HG03565 (cell line): ENCODE measurements at regions not wholly inside any gene's neighbourhood (a gene's known extent, or its start where the extent isn't known, plus 50 kb on each side); places are given as distances from the start of the nearest gene placed in this dataset.
"Not testable (repeated sequence)": the region's sequence is repeated elsewhere in the genome, so short reads cannot be mapped to it uniquely, and the experiment has no call there.

Experiments
- ATAC-seq: cut with Tn5 transposase; IDR thresholded peaks from one replicate; pipeline ENCODE4 v1.9.1; 2021; ENCODE audit warnings: mild to moderate bottlenecking, moderate library complexity; ENCODE audit not compliant: unreplicated experiment

- ATAC-seq = no peak
These were observed 55.1 kb downstream of the SOX9 start for GRCh38 chr17:72175787-72176515.

DNA sequence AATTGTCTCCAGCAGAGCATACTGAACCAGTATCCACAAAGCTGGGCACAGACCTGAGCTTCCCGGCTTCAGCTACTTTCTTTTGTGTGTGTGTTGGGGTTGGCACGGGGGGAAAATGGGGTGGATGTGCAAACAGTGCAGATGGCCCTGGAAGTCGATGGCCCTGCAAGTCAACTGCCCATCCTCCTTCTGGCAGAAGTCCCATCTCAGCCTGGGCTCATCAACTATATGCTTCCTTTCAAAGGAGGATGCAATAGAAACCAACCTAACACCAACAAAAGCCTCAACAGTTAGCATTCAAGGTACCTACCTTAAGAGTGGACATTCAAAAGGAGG is 55.7 kb downstream of the SOX9 start:
- ATAC-seq = no peak

DNA sequence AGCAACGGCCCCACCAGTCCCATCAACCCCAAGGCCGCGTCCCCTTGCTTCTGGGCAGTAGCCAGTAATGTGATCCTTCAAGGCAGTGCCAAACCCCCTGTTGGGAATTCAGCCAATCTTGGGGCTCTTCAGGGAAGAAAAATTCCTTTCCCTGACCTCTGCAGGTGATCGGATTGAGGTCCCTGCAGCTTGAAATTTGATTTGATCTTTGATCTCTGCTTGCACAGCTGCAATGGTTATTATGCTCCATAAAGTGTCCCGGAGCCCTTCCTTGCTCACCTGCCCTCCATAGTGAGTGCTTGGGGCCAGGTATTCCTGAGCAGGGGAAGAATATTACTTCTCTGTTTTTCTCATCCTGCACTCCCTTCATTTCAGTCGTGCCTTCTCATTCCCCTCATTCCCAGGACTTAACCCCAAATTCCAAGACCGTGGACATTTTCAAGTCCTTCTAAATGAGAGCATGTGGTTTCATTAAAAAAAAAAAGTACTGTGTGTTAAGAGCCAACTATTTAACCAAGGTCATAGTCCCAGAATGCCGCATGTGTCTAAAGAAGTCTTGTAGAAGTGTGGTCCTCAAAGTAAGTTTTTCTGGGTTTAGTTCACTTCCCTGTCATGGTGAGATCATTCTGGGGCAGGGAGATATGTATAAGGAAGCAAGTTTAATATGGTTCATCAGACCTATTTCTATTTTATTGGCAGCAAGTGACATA is 56.3 kb downstream of the SOX9 start:
- ATAC-seq = no peak

GRCh38 chr17:72177738-72178137 is 56.9 kb downstream of the SOX9 start:
- ATAC-seq = no peak

- ATAC-seq = no peak
These were observed 61.6 kb downstream of the SOX9 start for GRCh38 chr17:72182371-72182873.

- no peak for ATAC-seq
These were observed 62.4 kb downstream of the SOX9 start for GRCh38 chr17:72183194-72183685.

DNA sequence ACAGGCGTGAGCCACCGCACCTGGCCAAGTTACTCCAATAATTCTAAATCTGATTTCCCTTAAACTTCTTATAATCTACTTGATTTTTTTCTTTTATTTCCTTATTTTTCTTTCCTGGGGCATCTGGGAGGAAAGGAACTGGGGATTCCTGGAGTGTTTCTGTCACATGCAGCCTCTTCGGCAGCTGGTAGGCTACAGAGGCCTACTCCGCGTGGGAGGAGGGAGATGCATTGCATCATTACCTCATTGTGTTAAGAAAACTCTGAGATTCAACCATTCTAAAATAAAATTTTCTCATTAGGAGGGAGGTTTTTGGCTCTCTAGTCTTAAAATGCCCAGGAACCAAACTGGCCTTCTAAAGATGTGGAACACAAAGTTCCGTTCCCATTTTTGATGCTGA is 64.0 kb downstream of the SOX9 start:
- no peak for ATAC-seq

- no peak for ATAC-seq
These were observed 64.7 kb downstream of the SOX9 start for GRCh38 chr17:72185564-72185963.

DNA sequence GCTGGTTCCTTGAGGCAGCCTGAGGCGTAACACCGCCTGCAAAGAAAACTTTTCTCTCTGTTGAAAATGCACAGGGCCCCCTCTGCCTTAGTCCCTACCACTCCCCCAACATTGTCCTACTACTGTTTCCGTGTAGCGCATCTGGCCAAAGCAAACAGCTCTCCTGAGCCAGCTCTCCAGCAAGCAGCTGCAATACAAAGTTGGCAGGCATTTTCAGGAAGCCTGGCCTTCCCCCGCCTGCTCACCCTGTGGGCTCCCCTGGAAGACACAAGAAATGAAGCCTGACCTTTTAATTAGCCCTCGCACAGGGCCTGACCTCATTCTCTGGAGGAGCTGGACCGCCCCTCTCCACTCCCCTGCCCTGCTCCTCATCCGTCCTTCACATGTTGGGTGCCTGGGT is 66.7 kb downstream of the SOX9 start:
- ATAC-seq = no peak

GRCh38 chr17:72188801-72189200 is 68.0 kb downstream of the SOX9 start:
- no peak for ATAC-seq

DNA sequence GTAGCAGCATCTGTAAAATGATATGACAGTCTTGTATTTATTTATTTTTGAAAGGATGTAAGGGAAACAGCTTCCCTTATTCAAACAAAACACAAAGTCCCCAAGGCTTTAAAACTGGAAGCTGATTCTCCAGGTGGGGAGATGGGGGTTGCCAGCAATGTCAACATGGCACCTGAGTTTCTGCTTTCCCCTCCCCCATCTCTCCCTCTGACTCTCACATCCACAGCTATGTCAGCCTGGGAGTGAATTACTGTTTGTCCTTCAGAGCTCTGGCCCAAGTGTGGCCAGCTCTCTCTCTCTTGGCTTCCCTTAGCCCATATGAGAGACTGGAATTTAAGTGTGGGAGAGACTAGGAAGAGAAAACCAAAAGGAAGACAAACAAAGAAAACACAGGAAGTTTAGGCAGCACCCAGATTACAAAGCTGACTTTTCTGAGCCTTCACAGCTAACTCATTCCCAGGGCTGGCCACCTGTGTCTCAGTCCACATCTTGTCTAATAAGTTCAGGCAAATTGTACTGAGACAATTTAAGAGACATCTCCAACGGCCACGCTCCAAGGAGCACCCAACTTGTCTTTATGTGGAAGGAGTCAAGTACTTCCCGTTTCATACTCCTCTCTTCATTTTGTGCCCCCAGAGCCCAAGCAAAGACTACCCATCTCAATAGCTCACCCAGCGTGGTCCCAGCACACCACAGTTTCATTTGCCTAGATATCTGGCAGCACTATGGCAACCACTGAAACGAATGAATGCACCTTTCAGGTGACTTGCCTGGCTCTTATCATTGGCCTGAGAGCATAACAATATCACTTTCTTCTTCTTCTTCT is 69.2 kb downstream of the SOX9 start:
- ATAC-seq = no peak

DNA sequence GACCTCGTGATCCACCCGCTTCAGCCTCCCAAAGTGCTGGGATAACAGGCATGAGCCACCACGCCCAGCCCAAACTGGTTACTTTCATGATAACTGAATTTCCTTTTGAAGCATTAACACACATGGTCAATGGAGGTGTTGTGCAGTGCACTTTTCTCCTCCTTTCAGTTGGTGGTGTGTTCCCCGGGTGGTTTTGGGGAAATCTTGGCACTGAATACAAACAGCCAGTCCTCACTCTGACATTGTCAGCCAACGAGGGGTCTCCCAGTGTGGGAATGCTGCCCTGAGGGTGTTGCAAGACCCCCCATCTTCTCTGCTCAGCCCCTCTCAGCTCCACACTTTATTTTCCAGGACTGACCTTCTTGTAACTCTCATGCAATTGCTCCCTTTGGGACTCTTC is 70.5 kb downstream of the SOX9 start:
- ATAC-seq = no peak

GRCh38 chr17:72191921-72192799 is 71.3 kb downstream of the SOX9 start:
- no peak for ATAC-seq

GRCh38 chr17:72192800-72193192 is 72.0 kb downstream of the SOX9 start:
- no peak for ATAC-seq

GRCh38 chr17:72193391-72194106 is 72.7 kb downstream of the SOX9 start:
- no peak for ATAC-seq

GRCh38 chr17:72194107-72194440 is 73.3 kb downstream of the SOX9 start:
- not testable (repeated sequence) for ATAC-seq

DNA sequence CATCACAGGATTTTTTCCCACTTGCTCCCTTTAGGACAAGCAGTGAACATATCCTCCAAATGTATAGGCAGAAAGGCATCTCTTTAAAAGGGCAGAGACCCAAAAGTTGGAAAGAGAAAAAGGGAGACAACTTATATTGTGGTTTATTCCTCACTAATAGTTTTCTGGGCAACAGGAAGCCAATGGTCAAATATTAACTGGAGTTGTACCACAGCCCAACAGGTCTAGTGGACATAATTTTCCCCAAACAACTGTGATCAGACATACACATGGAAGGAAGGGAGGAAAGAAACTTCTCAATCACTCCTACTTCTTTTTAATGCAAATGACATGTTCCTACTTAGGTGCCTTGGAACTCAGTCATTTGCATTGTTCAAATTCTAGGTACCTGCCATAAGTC is 78.4 kb downstream of the SOX9 start:
- ATAC-seq = no peak

- no peak for ATAC-seq
These were observed 83.9 kb downstream of the SOX9 start for GRCh38 chr17:72204742-72205141.

GRCh38 chr17:72205357-72205756 is 84.5 kb downstream of the SOX9 start:
- no peak for ATAC-seq

GRCh38 chr17:72205822-72206221 is 85.0 kb downstream of the SOX9 start:
- ATAC-seq = no peak
